GM21825 (cell line): ENCODE measurements at regions not wholly inside any gene's neighbourhood (a gene's known extent, or its start where the extent isn't known, plus 50 kb on each side); places are given as distances from the start of the nearest gene placed in this dataset.

ENCODE experiments used
- ATAC-seq: cut with Tn5 transposase; IDR thresholded peaks from one replicate; pipeline ENCODE4 v1.9.1; 2021; ENCODE audit warnings: mild to moderate bottlenecking, moderate library complexity; ENCODE audit not compliant: unreplicated experiment

DNA sequence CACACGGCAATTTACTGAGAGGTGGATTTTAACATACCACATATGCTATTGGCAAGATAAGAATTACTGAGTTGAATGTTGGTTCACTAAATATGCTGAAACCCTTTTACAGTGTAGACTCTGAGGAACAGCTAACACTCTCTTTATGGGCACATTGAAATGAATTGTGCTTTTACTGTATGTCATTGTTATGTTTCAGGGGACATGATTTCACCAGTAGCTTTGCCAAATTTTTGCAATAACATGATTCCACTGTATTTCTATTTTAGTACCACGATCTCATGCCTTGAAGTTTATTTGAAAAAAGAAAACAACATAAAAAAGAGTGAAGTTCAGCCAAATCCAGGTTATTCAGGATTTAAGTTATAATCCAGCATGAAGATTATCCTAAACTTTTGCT lies 188.5 kb downstream of the HLX start:
- no peak for ATAC-seq

DNA sequence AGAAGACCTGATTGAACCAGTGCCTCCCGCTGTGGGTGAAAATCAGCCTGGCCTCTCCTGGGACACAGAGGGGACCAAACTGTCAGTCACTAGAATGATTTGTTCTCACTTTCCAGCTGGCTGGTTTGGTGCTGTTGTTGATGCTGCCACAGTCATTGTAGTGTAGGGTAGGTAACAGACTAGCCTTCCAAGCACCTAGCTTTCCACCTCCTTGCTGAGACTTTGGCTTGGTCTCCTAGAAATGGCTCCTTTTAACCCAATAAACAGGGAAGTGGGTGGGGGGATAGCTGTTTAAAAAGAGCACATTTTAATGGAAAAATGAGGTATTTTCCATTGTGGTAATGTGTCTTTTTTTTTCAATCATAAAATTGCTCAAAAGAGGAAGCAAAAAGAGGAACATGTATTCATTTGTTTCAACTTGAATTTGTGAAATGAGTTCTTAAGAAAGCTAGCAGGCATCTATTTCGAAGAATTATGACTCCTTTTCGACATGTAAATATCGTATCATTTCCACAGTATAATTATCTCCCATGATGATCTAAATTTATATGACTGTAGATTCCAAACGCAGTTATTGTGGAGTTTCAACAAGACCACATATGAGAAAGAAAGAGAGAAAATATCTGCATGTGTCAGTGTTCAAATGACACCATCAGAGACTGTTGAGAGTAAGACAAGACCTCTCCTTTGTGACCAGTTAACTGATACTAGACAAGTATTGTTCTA lies 190.1 kb downstream of the HLX start:
- ATAC-seq, result peak; percentile 85

DNA sequence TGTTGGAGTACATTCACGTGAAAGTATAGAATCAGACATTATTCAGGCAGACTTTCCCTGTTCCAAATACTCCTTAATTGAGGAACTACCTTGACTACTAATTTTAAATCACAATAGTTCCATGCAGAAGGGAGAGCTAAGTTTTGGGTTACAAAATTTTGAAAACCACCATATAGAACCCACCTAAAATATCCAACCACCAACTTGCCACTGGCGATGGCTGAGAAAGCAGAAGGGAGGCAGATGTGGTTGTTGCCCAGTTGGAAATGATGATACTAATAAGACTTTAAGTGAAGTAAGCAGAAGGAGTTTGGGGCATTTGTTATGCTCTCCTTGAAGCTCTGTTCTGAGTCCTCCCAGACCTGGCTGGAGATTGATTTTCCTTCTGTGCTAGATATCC lies 190.7 kb downstream of the HLX start:
- ATAC-seq, result no peak

DNA sequence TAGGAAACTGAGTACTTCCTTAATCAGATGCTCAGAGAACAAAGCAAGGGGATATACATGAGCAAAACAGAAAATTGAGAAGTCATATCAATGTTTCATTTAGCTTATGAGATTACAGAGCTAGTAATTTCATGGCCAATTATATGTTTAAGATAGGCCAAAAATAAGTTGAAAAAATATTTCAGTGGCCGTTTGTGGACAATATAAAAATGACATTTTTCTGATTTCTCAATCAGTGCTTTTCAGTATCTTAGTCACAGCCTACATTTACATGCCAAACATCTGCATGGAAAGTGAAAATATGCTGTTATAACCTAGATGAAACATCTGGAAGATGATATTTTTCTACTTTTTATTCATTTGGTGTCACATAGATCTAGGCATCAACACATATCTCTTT lies 192.5 kb downstream of the HLX start:
- ATAC-seq, result no peak

DNA sequence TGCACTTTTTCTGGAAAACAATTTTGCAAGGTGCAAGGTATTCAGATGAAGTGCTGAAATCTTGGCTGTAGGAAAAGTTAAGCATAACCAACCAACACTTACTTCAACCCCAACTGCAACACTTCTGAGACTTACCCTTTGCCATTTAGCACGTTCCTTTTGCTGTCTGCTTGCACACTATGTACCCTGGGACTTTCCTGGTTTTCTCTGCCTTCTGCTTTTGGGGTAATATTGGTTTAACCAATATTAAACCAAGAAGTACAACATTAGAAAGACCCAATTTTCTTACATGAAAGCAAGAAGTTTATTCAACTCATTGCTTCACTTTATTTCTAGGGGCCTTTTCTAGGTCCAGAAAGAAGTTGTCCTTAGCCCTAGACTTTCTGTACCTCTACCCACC lies 193.0 kb downstream of the HLX start:
- ATAC-seq, result no peak

DNA sequence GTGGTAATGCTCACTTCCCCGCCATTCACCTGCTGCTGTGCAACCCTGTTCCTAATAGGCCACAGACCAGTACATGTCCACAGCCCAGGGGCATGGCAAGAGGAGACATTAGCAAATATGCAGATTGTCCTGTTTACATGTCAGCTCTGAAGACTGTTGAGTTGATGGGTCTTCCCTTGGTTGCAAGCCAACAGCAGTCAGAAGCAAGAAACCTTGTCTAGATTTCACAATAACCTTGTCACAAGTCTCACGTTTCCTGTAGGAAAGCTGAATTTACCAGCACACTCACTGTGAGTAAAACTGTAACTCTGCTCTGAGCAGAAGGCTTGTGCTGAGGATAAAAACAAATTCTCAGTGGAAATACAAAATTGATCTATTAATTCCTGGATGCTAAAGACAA lies 195.1 kb downstream of the HLX start:
- ATAC-seq, result no peak

DNA sequence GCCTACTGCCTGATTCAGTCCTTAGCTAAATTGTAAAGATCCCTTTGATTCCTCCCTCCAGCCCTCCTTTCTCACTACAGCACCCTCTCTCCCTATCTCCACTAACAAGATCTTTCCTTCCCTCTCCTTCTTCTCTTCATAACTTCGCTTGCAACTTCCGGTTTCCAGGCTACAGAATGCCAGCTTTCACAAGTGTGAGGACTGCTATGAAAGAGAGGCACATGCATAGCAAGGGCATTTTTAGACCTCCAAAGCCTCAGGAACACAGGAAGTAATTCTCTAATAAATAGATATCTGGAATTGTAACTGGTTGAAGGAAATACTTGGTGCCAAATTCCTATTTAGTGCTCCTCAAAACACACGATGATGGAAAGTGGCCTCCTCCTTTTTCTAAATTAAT lies 196.7 kb downstream of the HLX start:
- ATAC-seq, result no peak

DNA sequence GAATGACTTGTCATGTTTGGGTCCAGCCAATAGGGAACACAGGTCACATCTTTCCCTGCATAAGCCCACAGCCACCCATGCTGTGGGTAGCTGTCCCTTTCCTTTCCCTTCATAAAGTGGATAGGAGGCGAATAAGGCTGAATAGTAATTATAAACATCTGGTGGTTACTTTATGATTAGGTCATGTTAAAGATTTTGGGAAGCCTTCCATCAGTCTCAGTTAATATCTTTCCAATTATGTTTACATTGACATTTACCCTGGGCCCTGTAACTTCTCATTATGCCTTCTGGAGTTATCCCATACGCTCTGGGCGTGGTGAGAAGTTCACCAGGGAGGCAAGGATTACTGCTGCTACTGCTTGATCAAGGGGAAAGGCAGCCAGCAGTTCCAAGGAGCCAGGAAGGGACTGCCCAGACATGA lies 197.2 kb downstream of the HLX start:
- no peak for ATAC-seq

DNA sequence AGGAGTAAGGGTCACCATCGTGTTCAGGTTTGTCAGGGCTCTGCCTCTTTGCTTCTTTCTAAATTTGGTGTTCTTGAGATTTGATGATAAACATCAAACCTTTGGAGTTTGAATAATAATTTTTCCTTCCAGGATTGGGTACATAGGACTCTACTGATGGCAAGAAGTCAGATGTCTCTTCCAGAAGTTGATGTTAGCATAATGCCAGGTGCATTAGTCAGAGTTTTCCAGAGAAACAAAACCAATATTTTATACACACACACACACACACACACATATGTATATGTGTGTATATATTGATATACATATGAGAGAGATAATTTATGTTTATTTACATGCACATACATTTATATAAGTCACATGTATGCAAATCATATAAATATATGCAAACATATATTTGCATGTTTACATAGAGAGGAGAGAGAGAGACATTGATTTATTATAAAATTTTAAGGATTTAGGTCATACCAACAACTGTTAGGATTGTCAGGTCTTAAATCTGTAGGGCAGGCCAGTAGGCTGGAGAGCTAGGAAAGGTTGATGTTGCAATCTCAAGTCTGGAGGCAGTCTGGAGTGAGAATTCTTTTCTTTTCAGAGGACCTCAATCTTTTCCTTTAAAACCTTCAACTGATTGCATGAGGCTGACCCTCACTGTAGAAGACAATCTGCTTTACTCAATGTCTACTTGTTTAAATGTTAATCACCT lies 199.2 kb downstream of the HLX start:
- no peak for ATAC-seq

DNA sequence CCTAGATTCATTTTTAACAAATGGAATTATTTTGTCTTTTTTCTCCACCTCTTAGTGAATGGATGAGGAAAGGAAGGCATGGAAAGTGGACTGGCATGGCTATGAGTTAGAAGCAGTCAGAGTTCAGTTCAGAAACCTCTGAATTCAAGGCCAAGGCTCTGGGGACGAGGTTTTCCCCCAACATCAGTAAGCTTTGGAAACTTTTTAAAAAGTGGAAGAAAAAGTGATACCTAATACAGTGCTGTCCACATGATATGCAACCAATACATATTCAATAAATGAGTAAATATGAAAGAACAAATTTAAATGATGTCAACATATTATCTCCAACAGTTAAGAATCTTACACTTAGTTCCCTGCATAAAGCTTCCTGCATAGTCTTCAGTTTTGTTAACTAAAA lies 204.7 kb downstream of the HLX start:
- ATAC-seq, result no peak

DNA sequence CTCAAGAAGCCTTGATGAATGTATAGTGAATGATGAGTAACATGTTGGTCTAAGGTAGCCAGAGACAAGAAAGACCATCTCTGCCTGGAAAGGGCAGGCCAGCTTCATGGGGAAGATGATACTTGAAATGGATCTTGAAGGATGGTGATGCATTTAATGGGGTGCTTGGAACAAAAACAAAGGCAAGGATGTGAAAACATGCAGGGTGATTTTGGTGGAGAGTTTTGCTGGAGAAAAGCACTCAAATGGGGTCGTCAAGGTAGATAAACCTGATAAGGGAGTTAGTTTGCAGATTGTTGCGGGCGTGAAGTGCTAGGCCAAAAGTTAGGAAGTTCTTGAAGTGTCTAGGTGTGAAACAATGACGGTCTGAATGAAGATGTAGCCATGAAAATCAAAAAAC lies 205.4 kb downstream of the HLX start:
- no peak for ATAC-seq

DNA sequence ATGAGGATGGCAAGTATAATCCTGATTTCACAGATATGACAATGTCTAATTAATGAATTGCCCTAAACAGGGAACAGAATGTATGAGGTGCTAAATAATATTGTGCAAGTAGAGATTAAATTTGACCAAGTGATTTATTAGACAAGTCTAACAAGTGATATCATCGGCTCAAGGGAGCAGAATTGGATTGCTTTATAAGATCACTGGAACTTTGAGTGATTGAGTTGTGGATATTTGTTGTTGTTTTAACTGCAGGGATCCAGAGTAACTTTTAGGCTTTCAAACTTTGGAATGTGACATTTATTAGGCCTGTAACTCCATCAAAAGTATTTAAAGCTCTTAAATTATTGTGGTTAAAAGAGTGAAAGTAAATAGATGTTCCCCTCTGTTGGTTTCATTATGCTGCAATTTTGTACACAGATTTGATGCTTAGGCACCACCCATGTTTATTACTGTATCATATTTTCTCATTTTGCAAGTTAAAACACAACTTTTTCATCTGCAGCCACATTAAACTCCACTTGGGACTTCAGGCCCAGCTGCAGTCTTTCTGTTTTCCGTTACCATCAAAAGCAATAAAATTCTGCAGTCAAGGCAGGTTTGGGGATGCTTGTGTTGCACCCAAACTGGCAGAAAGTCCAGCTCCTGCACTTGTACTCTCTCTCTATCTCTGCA lies 206.6 kb downstream of the HLX start:
- no peak for ATAC-seq

DNA sequence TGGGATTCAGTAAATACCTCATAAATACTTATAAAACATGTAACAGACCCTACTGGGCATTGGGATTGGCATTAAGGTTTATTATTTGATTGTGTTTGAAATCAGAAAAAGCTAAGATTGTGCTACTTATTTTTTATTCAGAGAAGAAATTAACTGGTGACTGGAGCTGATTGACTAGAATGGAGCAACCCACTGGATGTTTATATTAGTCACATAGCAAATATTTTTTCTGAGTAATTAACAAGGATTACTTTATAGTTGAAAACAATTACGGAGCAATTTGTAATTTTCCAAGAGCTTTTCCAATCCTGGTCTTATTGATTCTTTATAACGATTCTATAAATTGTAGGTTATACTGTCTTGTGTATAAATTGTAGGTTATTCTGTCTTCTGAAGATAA lies 208.7 kb downstream of the HLX start:
- no peak for ATAC-seq

DNA sequence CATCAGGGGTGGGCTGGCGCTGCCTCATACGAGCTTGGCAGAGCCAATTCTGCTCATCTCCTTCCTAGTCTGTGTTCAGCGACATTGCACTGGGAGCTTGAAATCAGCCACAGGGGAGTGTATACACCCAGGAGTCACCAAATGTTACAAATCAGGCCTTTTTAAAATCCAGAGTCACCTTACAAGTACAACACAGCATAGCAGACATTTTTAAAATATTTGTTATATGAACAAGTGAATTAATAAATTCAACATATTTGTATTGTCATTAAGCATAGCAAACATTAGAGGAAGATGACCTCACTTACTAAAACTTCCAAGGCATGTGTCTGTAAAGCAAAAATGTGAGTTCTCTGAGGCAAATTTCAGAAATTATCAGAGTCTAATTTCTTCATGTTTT lies 210.0 kb downstream of the HLX start:
- ATAC-seq, result no peak

DNA sequence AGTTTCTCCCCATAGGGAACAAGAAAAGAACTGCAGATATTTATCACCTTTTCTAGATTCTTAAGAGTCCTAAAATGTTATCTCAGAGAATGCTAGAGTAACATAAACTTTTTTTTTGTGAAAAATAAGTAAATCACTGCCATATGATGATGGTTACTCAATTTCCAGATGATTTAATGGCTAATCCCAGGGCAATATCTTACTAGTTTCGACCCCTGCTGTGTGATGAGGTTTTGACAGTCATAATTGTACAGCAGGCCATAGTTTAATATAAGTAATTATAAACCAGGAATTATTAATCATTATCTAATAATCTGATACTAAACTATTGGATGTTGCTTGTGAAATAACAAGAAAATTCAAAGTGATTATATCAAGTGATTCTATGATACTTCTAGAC lies 210.6 kb downstream of the HLX start:
- ATAC-seq, result no peak

DNA sequence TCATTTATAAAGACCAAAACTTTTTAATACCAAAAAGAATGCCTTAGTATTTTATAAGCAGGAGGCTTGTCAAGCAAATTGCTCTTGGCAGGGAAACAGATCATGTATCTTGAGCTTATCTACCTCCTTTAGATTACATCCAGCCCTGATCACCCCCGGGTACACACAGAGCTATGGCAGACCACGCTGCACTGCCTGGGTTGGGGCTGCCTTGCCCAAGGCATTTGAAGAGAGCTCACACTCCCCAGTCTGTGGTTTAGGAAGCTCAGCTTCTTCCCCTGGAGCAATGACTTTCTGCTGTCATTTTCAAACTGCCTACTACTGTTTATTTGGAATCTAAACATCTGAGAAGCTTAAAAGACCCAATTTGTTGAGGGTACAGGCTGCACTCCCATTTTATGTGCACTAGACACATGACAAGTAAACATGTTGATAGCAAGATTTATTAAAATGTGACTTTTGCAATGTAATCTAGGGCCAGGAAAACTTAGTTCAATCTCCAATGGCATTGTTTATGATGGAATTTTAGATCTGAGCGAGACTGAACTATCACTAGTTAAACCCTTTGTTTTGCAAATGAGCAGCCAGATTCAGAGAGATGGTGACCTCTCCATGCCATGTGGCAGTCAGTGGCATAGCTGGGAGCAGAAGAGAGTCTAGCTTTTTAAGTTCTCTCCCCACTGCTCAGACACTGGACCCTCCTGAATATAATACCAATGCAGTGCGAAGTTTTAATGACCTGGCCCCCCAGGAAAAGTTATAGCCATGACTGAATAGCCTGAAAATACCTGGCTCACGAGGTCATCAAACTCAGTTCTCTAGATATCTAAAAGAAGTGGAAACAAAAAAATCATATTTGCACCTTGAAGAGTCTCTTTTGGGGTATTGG lies 214.9 kb downstream of the HLX start:
- ATAC-seq, result no peak

DNA sequence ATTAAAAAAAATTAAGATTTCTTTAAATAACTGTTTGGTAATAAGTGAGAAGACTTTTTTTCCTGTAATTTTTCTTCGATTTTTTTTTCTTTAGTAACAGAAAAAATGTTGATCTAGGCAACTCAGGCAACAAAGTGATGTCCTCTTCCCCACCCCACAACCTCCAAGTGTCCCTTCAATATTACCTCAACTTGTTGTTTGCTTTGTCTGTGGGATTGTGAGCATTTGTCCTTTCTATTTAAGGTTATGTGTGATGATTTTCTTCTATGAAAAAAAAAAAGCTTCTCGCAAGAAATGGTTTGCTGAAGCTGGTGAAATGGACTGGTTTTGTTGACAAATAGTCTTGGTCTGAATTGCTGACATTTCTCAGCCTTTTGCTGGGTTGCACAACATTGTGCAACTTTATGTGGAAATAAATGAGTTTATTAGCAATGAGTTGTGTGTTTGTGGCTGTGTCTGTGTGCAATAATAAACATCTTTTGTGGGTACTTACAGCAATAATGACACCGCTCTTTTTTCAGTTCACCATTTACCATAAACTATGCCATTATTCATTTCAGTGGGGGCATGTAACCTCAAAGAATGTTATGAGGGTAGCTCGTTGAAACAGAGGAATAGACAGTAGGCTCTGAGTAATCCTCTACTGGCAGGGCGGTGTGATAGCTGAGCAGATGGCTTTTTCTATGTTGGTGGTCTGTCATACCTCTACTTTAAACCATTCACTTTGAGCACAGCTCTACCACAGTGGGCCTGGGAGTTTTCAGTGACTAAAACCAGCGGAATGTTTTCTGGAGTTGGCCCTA lies 218.4 kb downstream of the HLX start:
- ATAC-seq, result no peak

DNA sequence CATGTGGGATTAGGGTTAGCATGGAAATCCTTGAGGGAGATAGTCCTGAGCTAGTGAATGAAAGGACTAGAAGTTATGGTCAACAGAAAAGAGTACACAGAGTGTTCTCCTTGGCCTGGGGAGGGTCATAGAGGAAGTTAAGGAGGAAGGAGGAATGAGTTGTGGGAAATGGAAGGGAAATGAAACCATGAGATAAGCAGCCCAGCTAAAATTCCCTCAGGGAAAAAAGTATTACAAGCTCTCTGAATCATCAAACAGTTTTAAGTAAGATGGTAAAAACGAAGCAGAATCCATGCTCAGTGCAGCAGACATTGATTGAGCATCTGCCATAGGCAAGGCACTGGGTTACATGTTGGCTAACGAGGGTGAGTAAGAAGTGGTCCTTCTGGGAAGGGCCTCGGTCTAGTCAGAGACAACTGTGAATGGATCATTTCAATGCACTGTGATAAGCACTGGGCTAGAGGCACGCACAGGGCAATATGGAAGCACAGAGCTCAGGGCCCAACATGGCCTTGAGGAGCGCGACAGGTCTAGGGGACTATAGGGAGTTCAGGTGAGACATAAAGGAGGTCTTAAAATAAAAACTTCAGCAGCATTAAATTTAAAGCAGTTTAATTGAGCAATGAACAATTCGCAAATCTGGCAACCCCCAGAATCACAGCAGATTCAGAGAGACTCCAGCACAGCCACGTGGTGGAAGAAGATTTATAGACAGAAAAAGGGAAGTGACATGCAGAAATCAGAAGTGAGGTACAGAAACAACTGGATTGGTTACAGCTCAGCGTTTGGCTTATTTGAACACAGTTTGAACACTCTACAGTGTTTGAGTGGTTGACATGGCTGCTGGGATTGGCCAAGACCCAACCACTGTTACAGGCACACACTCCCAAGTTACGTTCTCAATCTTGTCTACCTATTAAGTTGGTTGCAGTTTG lies 219.5 kb downstream of the HLX start:
- ATAC-seq, result no peak
